Heart left ventricle (tissue), 13 donors: ENCODE measurements at regions not wholly inside any gene's neighbourhood (a gene's known extent, or its start where the extent isn't known, plus 50 kb on each side); places are given as distances from the start of the nearest gene placed in this dataset.

Experiments
- CTCF ChIP-seq, 12 donors: fragments of 200-600 bp; sonication (generic) in 4 of 12; IDR thresholded peaks; one replicate each; pipeline versions ENCODE4 v1.5.0 to v1.8.0; 2018 to 2022; ENCODE audit warnings: antibody characterized with exemption in 12 of 12, mild to moderate bottlenecking in 5 of 12
- POLR2A ChIP-seq, 2 donors: fragments of 450-650 bp; IDR thresholded peaks; one replicate each; pipeline ENCODE4 v1.6.1; 2017; ENCODE audit warnings: antibody characterized with exemption in 2 of 2, mild to moderate bottlenecking in 2 of 2, moderate library complexity in 2 of 2
- donor health status: ischemic (EF 13 %, LVEDD 7.1; RV severe dilation, severe dysfunction).
- donor health status: DM: no; HTN: yes; CAD: no.
- donor health status: DM: no; HTN: no; CAD: no.
- donor health status: ischemic (EF 25% LVEDD 6.9; RV normal size, moderate dysfunction).
- donor health status: ischemic (EF 25% LVEDD 5.7; RV mildly dilated, moderate dysfunction).
- donor health status: ischemic (EF 35%, LVEDD 5.7; RV mildly dilated, moderate dysfunction).
- donor health status: nonischemic (EF 11% LVEDD 7.7; RV severe dilation, severe dysfunction).
- donor health status: DM: yes; HTN: yes; CAD: no.
- donor health status: PGD.
- donor health status: ischemic (EF 29% LVEDD 5.4; RV normal size, mild dysfunction).
- donor health status: nonischemic (EF 23%, LVEDD 6.1; RV moderate dilation, normal function).

GRCh38 chr4:86451560-86452330, 91.9 kb upstream of the MAPK10 start:
- TF ChIP-seq CTCF (IDR thresholded peaks at IDR 0.05), result no peak
- TF ChIP-seq POLR2A (IDR thresholded peaks at IDR 0.05), result no peak
